GM19240 (cell line): ENCODE measurements at regions not wholly inside any gene's neighbourhood (a gene's known extent, or its start where the extent isn't known, plus 50 kb on each side); places are given as distances from the start of the nearest gene placed in this dataset.

ENCODE experiments used
- DNase-seq: peaks from one replicate; pipeline ENCODE4 v3.0.0; 2011; ENCODE audit warnings: low spot score; ENCODE audit not compliant: insufficient read length

DNA sequence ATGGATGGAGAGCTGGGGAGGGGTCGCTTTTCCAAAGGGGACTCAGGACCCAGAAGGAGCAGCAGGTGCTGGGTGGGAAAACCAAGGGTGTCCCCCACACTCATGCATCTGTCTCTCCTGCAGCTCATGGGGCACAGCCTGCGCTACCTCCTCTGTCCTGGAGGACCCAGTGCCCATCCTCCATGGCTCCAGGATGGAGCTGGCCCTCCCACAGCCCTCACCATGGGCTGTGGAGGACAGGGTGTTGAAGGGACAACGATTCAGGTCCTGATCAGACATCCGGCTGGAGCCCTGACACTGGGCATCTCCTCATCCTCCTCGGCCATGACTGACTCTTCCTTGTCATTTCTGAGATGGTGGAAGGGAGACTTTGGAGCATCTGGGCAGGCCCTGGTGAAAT is 97.9 kb upstream of the SULF2 start:
- no peak for DNase-seq

DNA sequence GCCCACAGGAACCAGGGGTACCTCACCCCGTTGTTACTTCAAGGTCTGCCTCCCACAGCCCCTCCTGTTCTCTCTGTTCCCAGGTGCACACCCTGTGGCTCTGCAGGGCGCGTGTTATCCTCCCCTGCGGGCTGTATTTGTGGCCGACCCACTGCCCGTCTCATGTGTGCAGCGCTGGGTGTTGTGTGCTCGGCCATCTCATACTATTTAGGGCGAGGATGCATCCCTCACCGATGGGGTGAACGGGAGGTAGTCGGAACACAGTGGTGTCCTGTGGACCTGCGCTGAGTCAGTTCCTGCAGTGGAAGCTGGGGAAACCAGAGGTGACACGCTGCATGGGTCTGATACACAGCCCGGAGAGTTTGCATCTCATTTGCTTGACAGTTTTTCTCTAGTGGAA is 94.5 kb upstream of the SULF2 start:
- no peak for DNase-seq

DNA sequence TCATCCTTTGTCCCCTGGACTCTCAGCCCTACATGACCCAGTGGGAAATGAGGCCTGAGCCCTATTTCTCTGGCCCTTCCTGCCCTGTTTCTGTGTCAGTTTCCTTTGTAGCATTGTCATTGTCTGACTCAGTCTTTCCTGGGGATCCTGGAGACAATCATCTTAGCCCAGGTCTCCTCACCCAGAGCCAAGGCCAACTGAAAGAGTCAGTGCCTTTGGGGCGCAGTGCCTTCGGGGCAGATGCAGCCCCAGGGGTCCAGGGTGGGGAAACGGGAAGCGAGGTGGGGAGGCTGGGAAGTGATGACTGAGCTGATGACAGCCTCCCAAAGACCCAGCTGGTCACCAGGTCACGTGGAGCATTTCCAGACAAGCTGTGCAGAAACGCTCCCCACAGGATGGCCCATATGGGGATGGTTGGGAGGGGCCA is 93.3 kb upstream of the SULF2 start:
- DNase-seq = no peak

DNA sequence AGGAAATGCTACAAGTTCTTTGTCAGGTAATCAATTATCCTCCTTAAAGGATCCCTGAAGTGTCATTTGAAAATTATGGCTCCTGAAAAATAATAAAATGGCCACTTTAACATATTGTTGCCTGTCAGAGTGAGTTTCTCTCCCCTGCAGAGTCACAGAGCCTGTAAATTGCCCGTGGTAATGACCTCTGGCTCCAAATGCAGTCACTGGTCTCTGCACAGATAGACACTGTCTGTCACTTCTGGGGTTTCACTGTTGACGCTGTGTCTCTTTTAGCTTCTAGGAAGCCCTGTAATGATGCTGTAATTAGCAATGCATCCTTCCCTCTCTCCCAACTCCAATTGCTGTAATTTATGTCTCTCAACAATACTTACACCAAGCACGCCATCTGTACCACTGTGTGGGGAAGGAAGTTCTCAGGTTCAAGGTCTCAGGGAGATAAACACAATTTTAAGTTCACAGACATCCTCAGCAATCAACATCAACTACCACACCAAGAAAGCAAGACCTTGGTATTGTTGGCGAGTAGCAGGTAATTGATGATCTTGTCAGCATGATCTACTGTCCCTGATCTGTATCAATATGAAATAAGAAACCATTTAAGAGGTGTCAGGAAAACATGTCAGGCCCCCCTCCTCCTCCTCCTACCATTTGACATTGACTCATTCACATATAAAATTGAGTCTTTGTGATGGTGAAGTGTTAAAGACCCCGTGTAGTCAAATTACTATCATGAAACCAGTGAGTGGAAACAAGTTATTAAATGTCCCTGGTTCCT is 91.2 kb upstream of the SULF2 start:
- no peak for DNase-seq

DNA sequence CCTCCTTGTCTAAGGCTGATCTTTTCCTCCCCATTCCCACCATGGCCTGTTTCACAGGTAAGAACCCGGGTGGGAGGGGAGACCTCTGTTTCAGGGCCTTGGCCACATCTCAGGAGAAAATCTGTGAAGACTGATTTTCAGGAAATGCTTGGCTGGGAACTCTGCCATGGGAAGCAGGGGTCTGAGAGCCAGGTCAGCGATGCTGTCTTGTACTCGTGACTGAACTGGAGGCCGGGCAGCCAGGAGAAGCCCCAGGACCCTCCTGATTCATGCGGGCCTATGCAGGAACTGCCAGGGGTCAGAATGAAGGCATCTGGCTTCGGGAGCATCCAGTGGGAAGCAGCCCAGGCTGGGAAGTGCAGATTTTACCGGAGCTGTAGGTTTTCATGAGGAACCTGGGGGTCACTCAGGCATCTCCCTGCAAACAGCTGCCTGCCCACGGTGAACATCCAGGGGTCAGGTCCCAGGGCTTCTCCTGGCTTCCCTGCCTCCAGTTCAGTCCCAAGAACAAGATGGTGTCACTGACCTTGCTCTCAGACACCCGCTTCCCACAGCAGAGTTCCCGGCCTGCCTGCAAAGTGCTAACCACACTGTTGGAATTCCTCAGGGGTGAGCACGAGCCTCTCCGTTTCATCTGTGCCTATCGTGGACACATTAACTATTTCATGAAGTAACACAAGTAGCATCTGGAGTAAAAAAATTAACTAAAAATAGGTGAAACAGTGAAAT is 90.2 kb upstream of the SULF2 start:
- no peak for DNase-seq

DNA sequence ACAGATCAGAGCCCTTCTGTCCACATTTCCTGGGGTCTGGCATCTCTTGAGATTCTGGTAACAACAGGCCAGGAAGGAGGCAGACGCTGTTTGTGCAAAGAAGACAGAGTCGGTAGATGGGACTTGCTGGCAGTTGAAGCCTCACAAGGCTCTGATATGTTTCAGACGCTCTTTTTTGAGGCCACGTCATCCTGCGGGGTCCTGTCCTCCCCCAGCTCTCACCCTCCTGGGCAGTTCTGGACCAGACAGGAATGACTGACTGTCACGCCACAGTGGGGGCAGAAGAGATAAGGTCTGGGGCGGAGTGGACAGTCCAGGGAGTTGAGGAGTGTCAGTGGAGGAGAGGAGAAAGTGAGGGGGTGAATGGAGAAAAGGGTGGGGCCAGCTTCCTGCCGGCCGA is 87.1 kb upstream of the SULF2 start:
- DNase-seq = no peak

DNA sequence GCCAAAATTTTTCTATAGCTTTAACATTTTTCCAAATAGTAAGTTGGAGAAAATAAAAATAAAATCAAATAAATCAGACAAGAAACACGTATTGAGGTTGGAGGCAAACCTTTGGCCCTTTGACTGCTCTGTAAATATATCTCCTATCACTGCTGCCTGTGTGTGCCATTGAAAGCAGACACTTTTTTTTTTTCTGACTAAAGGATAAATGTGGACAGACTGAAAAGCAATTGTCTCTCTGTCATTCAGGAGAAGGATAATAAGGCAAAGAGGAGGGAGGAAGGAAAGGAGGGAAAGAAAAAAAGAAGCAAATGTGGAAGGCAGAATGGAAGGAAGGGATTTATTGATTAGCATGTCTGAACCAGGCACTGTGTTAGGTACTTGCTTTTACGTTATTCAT is 85.2 kb upstream of the SULF2 start:
- DNase-seq = no peak

DNA sequence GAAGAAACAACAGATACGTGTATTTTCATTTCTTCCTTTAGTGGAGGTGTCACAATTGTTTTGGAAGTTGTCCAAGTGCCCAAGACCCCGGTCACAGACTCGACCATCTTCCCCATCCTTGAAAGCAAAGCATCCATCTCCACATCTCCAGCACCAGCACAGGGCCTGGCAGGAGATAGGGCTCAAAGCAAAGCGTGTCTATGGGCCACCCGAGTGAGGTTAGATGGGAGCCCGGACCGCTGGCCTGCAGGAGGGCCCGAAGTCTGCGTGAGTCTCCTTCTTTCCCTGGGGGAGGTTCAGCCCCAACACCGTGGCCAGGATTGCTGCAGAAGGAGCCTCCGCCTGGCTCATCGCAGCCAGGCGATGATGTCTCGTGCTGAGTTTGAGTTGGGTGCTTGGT is 83.5 kb upstream of the SULF2 start:
- no peak for DNase-seq

DNA sequence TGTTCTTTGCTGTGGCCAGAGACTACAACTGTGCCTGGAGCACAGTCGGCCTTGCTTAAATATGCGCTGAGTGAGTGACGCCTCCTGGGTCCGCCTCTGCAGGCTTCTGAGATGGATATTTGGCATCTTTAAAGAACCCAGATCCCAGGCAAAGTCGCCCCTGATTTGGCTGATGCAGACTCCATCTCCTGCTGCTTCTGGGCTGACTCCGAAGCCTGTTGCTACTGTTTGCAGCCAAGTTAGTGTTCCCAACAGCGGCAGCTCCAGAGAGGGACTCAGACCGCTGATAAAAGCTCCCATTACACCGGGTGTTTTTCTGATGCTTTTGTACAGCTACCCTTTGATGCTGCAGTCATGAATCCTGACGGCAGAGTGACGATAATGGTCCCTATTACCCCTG is 83.0 kb upstream of the SULF2 start:
- DNase-seq = no peak

DNA sequence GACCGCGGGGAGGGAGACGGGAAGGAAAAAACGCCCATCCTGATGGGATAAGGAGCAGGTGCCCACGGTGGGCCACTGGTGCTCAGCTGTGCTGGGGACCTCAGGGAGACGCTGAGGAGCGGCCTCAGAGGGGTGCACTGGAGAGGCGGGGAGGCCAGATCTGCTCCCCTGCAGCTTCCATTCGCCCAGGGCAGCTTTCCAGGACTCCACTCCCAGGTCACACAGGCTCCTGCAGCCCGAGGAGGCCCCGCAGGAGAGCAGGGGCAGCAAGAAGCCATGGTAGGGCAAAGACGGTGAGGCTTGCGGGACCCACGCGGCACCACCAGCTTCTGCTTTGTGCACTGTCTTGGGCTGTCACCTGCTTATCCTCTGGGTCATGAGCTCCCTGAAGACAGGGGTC is 82.5 kb upstream of the SULF2 start:
- no peak for DNase-seq

DNA sequence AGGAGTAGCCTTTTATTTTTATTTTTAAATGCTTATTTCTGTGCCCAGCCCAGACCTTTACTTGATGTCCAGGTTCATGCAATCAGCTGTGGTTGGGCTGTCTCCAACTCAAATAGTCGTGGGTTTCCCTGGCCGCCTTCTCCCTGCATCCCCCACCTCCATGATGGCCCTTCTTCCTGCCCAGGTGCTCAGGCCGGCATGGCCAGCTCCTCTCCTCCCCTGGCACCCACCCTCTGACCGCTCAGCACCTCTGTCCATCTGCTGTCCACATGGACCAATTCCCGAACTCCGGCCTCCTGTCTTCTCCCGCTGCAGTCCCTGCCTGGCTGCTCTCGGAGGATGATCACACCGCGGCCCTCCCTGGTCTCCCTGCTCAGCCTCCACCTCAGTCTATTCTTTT is 81.2 kb upstream of the SULF2 start:
- DNase-seq = no peak

DNA sequence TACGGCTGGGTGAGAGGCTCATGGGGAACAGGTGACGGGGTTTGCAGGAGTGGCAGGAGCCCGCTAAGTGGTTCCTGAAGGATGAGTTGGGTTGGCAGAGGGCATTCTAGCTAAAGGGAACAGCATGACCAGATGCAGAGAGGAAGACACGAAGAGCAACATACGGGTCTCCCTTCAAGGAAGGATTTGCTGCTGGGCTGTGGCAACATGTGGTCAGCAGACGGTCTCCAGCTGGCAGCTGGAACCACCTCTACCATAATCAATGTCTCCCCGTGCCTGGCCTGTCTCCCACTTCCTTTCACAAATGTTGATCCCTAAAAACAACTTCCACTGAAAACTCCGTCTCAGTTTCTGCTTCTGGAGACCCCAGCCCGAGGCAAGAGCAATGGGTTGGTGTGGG is 80.6 kb upstream of the SULF2 start:
- no peak for DNase-seq

DNA sequence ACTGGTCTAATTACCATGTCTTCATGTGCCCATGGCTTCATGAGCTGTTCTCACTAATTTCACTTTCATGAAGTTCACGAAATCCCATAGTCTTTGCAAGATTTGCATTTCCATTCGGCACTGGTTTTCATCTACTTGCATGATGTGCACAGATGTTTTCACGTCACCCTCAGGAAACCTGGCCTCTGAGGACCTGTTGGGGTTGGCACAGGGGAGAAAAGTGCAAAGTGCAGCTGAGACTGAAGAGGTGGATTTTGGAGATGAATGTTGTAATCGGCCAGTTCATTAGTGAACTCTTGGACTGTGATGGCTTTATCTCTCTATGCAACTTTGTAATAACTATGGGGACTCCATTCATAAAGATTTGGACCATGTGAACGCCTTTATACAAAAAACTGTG is 80.2 kb upstream of the SULF2 start:
- no peak for DNase-seq

DNA sequence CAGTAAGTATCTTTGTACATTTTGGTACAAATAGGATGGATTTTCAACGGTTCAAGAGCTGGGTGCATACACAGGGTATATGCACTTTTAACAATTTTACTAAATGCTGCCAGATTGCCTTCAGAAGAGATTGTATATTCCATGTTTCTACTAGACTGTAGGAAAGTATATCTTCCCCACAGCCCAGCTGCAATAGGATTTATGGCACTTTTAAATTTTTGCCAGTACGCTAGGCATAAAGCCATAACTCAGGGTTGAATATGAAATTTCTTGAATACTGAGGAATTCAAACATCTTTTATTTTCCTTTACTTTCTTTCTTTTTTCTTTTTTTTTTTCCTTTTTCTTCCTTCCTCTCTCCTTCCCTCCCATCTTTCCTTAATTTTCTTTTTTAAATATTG is 78.7 kb upstream of the SULF2 start:
- DNase-seq = no peak

DNA sequence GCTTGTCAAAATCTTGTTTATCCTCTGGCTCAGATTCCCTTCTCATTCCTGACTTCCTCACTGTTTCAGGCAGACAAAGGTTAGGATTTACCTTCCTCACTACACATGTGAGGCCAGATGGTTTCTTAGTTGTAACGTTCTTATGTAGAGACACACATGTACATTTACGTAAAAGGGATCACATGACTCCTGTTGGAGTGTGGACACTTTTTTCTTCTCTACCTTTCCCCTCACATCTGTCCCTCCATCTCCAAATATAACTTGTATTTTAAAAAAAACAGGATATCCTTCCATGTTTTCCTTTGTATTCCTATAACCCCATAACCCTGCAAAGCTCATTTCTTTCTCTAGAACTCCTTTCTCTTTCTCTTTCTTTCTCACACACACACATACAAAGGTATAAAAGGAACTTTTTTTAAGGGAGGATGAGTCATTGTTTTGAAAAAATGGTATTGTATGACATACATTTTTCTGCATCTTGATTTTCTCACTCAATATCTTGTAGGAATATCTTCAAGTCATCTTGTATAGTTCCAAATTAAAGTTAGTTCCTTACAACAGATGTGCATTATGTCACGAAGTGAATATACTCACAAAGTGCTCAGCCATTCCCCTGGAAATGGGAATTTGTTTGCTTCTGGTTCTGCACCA is 78.2 kb upstream of the SULF2 start:
- no peak for DNase-seq

DNA sequence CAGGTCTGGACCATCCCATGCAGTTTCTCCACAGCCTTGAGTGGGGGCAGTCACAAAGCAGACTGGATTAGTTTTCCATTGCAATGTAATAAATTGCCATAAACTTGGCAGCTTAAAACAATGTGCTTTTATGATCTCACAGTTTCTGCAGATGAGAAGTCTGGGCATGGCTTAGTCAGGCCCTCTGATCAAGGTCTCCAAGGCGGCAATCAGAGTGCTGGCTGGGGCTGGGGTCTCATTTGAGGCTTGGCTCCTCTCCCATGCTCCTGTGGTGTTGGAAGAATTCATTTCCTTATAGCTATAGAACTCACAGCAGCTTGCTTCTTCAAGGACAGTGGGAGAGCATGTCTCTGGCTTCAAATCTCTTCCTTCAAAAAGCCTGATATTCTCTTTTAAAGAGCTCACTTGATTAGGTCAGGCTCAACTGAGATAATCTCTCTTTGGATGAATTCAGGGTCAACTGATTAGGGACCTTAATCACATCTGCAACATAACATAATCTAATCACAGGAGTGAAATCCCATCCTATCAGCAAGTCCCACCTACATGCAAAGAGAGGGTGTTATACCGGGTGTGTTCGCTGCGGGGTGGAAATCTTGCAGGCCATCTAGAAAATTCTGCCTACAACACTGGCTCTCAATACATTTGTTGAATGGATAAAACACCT is 77.4 kb upstream of the SULF2 start:
- DNase-seq = no peak

DNA sequence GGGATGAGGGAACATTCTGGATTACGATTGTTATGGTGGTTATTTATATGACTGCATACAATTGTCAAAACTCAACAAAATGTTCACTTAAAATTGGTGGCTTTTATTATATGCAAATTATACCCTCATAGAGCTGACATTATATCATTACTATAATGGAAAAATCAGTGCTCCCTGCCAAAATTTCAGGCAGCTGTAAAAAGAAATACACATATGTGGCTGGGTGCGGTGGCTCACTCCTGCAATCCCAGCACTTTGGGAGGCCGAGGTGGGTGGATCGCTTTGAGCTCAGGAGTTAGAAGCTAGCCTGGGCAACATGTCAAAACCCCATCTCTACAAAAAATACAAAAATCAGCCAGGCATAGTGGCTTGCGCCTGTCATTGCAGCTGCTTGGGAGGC is 75.8 kb upstream of the SULF2 start:
- DNase-seq = no peak

DNA sequence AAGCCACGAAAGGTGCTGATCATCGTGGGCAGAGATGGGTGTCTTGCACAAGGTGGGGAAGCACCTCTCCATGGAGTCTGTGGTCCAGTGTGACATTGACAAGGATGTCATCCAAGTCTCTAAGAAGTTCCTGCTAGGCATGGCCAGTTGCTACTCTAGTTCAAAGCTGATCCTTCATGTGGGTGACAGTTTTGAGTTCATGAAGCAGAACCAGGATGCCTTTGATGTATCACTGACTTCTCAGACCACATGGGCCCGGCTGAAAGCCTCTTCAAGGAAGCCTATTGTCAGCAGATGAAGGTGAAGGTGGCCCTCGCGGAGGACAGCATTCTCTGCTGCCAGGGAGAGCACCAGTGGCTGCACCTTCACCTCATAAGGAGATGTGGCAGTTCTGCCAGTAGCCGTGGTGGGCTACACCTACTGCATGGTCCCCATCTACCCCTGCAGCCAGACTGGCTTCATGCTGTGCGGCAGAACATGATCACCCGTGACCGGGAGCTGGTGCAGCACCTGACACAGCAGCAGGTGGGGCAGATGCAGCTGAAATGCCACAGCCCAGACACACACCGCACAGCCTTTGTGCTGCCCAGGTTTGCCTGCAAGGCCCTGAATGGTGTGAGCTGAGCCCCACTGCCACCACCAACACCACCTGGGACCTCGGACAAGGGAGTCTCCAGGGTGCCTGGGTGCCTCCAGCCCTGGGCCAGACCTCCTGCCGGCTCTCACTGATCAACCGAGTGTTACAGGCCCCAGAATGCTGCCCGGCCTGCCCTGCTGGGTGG is 75.0 kb upstream of the SULF2 start:
- DNase-seq = no peak

DNA sequence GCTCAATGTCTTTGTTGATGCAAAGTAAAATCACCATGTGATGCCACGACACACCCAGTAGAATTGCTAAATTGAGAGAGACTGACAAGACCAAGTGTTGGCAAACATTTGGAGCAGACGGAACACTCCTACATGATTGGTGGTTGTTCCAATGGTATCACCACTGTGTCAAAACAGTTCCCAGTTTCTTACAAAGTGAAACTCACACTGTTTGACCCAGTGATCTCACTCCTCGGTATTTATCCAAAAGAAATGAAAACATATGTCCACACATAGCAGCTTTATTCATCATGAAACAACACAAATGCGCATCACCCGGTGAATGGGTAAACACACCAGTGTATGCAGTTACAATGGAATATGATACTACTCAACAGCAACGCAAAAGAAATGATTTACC is 74.0 kb upstream of the SULF2 start:
- DNase-seq = no peak

DNA sequence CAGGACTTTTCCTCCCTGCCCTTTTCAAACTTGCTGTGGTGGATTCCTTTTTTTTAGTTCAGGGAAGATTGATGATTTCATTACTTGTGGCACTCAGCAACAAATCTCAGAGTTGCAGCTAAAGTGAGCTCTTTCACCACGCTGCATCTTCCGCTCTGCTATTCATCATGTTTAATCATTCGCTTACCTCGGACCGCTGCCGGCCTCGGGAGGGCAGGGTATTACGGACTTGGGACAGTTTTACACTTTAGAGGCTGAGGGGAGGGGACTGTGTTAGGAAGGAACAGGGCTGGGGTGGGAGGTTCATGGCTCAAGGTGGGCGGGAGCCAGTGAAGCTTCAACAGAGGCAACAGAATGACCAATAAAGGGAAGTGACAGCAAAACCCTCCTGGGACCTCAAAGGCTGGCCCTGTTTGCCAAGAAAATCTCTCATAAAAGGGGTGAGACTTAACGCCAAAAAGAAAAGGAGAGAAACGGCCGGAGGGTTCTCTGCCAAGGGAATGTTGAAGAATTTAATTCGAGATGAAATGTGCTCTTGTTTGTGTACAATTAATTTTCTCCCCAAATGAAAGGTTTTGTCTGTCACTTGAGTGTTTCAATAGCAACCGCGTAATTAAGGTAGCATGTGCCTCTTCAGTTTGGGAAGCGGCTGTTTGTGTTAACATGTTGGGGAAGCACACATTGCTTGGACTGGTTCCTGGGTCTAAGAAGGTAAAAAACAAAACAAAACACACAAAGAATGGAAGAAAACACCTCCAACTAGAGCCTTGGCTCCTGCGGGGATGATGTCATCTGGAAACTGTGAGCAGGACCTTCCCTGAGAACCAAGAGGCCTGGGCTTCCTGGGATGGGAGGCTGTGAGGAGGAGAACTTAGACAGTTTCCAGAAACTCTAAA is 72.5 kb upstream of the SULF2 start:
- DNase-seq = no peak
